ENCODE measurements at regions not wholly inside any gene's neighbourhood (a gene's known extent, or its start where the extent isn't known, plus 50 kb on each side); places are given as distances from the start of the nearest gene placed in this dataset.

DNA sequence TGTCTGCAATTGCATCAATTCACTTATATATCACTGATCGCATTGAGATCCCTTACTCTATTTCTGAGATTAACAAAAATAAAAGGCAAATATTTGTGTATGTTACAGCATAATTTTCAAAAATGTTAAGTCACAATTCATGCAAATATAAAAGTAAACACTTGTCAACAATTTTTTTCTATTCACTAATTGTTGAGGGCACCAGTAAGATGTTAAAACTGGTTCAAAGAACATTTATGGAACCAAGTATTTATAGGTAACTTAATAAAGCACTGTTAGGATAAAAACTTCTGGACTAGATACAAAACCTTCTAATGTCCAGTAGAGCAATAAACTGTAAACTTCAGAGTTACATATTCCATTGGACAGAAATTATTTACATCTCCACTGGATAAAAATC lies 586.1 kb upstream of the AUTS2 start:
- Histone ChIP-seq H3K36me3 (no peaks in the 10 kb centered on the region), H3K27ac (no peak overlapping the region), H3K27me3 (no peaks in the 10 kb centered on the region), H3K4me3 (no peak overlapping the region), H3K4me1 (no peaks in the 10 kb centered on the region), H3K9me3 (no peaks in the 10 kb centered on the region)
- no peak for DNase-seq
- no peak for ATAC-seq
- 93% methylated on average over 1 of the region's 1 CpG for WGBS (ENCODE audit: insufficient coverage, low coverage, low lambda C conversion rate, missing lambda C conversion rate)
- no peak for TF ChIP-seq POLR2A (IDR thresholded peaks at IDR 0.05)
- TF ChIP-seq, protein P1, sequence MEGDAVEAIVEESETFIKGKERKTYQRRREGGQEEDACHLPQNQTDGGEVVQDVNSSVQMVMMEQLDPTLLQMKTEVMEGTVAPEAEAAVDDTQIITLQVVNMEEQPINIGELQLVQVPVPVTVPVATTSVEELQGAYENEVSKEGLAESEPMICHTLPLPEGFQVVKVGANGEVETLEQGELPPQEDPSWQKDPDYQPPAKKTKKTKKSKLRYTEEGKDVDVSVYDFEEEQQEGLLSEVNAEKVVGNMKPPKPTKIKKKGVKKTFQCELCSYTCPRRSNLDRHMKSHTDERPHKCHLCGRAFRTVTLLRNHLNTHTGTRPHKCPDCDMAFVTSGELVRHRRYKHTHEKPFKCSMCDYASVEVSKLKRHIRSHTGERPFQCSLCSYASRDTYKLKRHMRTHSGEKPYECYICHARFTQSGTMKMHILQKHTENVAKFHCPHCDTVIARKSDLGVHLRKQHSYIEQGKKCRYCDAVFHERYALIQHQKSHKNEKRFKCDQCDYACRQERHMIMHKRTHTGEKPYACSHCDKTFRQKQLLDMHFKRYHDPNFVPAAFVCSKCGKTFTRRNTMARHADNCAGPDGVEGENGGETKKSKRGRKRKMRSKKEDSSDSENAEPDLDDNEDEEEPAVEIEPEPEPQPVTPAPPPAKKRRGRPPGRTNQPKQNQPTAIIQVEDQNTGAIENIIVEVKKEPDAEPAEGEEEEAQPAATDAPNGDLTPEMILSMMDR (IDR thresholded peaks at IDR 0.05): no peak
- intact Hi-C loops (cut with DNase I): no loop called here

DNA sequence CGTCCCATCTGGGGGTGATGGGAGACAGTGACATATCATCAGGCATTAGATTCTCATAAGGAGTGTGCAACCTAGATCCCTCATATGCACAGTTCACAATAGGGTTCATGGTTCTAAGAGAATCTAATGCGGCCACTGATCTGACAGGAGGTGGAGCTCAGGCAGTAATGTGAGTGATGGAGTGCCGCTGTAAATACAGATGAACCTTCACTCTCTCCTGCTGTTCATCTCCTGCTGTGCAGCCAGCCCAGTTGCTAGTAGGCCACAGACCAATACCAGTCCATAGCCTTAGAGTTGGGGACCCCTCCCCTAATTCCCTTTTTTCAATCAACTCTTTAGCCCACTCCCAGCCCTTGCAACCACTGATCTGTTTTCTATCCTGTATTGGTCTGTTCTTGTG lies 581.1 kb upstream of the AUTS2 start:
- Histone ChIP-seq H3K9me3 (no peaks in the 10 kb centered on the region), H3K36me3 (no peaks in the 10 kb centered on the region), H3K4me1 (no peaks in the 10 kb centered on the region), H3K4me3 (no peak overlapping the region), H3K27ac (no peak overlapping the region), H3K27me3 (no peaks in the 10 kb centered on the region)
- DNase-seq: no peak
- 90% methylated on average over 1 of the region's 3 CpGs for WGBS (ENCODE audit: insufficient coverage, low coverage, low lambda C conversion rate, missing lambda C conversion rate)
- TF ChIP-seq, protein P1 (IDR thresholded peaks at IDR 0.05): no peak
- TF ChIP-seq POLR2A (IDR thresholded peaks at IDR 0.05): no peak
- intact Hi-C loops (cut with DNase I): no loop called here
- ATAC-seq: no peak

DNA sequence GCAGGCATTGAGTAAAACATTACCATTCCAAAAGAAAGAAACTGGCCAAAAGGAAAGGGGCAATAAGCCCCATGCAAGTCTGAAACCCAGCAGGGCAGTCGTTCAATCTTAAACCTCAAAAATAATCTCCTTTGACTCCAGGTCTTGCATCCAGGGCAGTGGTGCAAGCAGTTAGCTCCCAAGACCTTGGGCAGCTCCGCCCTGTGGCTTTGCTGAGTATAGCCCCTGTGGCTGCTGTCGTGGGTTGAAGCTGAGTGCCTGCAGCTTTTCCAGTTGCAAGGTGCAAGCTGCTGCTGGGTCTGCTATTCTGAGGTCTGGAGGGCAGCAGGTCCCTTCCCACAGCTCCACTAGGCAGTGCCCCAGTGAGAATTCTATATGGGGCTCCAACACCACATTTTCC lies 580.1 kb upstream of the AUTS2 start:
- Histone ChIP-seq H3K36me3 (no peaks in the 10 kb centered on the region), H3K9me3 (no peaks in the 10 kb centered on the region), H3K27ac (no peak overlapping the region), H3K27me3 (no peaks in the 10 kb centered on the region), H3K4me3 (no peak overlapping the region), H3K4me1 (no peaks in the 10 kb centered on the region)
- 20% methylated on average over 1 of the region's 3 CpGs for WGBS (ENCODE audit: insufficient coverage, low coverage, low lambda C conversion rate, missing lambda C conversion rate)
- no peak for DNase-seq
- no peak for ATAC-seq
- TF ChIP-seq POLR2A (IDR thresholded peaks at IDR 0.05): no peak
- TF ChIP-seq, protein P1 (IDR thresholded peaks at IDR 0.05): no peak
- intact Hi-C loops (cut with DNase I): no loop called here

DNA sequence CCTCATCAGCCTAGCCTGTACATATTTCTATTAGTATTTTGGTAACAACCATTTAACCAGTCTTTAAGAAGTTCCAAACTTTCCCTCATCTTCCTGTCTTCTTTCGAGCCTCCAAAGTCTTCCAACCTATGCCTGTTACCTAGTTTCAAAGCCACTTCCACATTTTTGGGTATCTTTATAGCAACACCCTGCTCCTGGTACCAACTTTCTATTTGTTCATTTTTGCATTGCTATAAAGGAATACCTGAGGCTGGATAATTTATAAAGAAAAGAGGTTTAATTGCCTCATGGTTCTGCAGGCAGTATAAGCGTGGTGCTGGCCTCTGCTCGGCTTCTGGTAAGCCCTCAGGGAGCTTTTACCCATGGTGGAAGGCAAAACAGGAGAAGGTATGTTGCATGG lies 578.8 kb upstream of the AUTS2 start:
- ATAC-seq (no peak), DNase-seq (no peak)
- no peaks in the 10 kb centered on the region for H3K27me3 ChIP-seq
- H3K9me3 ChIP-seq: no peaks in the 10 kb centered on the region
- H3K36me3 ChIP-seq: no peaks in the 10 kb centered on the region
- no peak overlapping the region for H3K4me3 ChIP-seq
- no peaks in the 10 kb centered on the region for H3K4me1 ChIP-seq
- no peak for TF ChIP-seq POLR2A (IDR thresholded peaks at IDR 0.05)
- TF ChIP-seq, protein P1 (IDR thresholded peaks at IDR 0.05): no peak
- WGBS (ENCODE audit: insufficient coverage, low coverage, low lambda C conversion rate, missing lambda C conversion rate): 44% methylated on average over 3 of the region's 3 CpGs
- intact Hi-C loops (cut with DNase I): no loop called here
- no peak overlapping the region for H3K27ac ChIP-seq

DNA sequence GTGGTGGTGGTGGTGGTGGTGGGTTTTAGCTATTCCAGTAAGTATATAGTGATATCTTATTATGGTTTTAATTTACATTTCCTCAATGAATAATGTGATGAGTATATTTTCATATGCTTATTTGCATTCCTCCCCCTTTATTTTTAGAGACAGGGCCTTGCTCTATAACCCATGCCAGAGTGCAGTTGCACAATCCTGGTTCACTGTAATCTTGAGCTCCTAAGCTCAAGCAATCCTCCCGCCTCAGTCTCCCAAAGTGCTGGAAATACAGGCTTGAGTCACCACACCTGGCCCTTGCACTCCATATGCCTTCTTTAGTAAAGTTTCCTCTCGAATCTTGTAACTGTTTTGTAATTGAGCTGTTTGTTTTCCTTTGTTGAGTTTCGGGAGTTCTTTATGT lies 577.7 kb upstream of the AUTS2 start:
- ATAC-seq (no peak), DNase-seq (no peak)
- H3K9me3 ChIP-seq: no peaks in the 10 kb centered on the region
- no peaks in the 10 kb centered on the region for H3K4me1 ChIP-seq
- H3K27ac ChIP-seq: no peak overlapping the region
- no peaks in the 10 kb centered on the region for H3K36me3 ChIP-seq
- no peak overlapping the region for H3K4me3 ChIP-seq
- H3K27me3 ChIP-seq: no peaks in the 10 kb centered on the region
- WGBS (ENCODE audit: insufficient coverage, low coverage, low lambda C conversion rate, missing lambda C conversion rate): 84% methylated on average over 3 of the region's 3 CpGs
- intact Hi-C loops (cut with DNase I): no loop called here
- no peak for TF ChIP-seq POLR2A (IDR thresholded peaks at IDR 0.05)
- TF ChIP-seq, protein P1 (IDR thresholded peaks at IDR 0.05): no peak
